IMR-90 (cell line): ENCODE measurements at regions not wholly inside any gene's neighbourhood (a gene's known extent, or its start where the extent isn't known, plus 50 kb on each side); places are given as distances from the start of the nearest gene placed in this dataset.

ENCODE experiments used
- ATAC-seq: fragments of 200-7000 bp; cut with Tn5 transposase; 2 replicates; pipeline ENCODE4 v1.9.1; 2020; ENCODE audit warnings: low read depth, mild to moderate bottlenecking, moderate library complexity
- BruUV-seq: library from RNA; stranded (reverse); fragments of 400-500 nt; replicated peaks from 2 replicates; lab custom pipeline; 2021; lab: Mats Ljungman, UMichigan
- CTCF ChIA-PET: fragments of 300-600 bp; formaldehyde crosslinking; extraction: SDS; loops from one replicate; lab custom pipeline; 2021; ENCODE audit warnings: antibody characterized with exemption; lab: Yijun Ruan, JAX
- POLR2A ChIA-PET: fragments of 300-600 bp; sonication (Branson Sonifier 250); formaldehyde crosslinking; loops from one replicate; lab custom pipeline; 2022; ENCODE audit warnings: antibody characterized with exemption; ENCODE audit not compliant: unreplicated experiment; lab: Charles Lee
- DNase-seq: peaks from one replicate; pipeline ENCODE4 v3.0.0; 2013
- H2AFZ ChIP-seq: replicated peaks from 2 replicates; pipeline ENCODE3; 2013; ENCODE audit warnings: low read length, mild to moderate bottlenecking; ENCODE audit not compliant: poor library complexity
- H2AK5ac ChIP-seq: 2 replicates; pipeline ENCODE4 v1.6.1; 2013; ENCODE audit warnings: low read depth, low read length, inconsistent platforms
- H2AK9ac ChIP-seq: replicated peaks from 2 replicates; pipeline ENCODE3; 2013; ENCODE audit warnings: mild to moderate bottlenecking, low read depth, low read length, moderate library complexity; ENCODE audit not compliant: poor library complexity
- H2BK120ac ChIP-seq: 2 replicates; pipeline ENCODE4 v1.6.1; 2013; ENCODE audit warnings: low read depth, low read length, inconsistent platforms
- H2BK15ac ChIP-seq: 3 replicates; pipeline ENCODE4 v1.6.1; 2013; ENCODE audit warnings: low read depth, low read length, inconsistent platforms
- H2BK20ac ChIP-seq: 2 replicates; pipeline ENCODE4 v1.6.1; 2013; ENCODE audit warnings: low read depth, mild to moderate bottlenecking, inconsistent platforms, low read length, moderate library complexity
- H2BK5ac ChIP-seq: 2 replicates; pipeline ENCODE4 v1.6.1; 2013; ENCODE audit warnings: mild to moderate bottlenecking, low read depth, low read length, inconsistent platforms; ENCODE audit not compliant: poor library complexity, severe bottlenecking
- H3K14ac ChIP-seq: replicated peaks from 2 replicates; pipeline ENCODE4 v1.6.1; 2013; ENCODE audit warnings: low read depth, low read length, inconsistent platforms
- H3K18ac ChIP-seq: 2 replicates; pipeline ENCODE4 v1.6.1; 2013; ENCODE audit warnings: low read depth, low read length, control low read depth
- H3K23ac ChIP-seq: 2 replicates; pipeline ENCODE4 v1.6.1; 2013; ENCODE audit warnings: low read depth, low read length, inconsistent platforms
- H3K27ac ChIP-seq: 2 replicates; pipeline ENCODE4 v1.5.1; 2013; ENCODE audit warnings: mild to moderate bottlenecking, control low read depth, low read length; ENCODE audit not compliant: insufficient read depth
- H3K27me3 ChIP-seq: 2 replicates; pipeline ENCODE4 v1.6.1; 2013; ENCODE audit warnings: low read length; ENCODE audit not compliant: control insufficient read depth, insufficient read depth
- H3K36me3 ChIP-seq: 2 replicates; pipeline ENCODE4 v1.6.1; 2013; ENCODE audit warnings: low read length, mixed read lengths; ENCODE audit not compliant: control insufficient read depth, insufficient read depth
- H3K4ac ChIP-seq: 2 replicates; pipeline ENCODE4 v1.6.1; 2013; ENCODE audit warnings: low read depth, low read length, inconsistent platforms
- H3K4me1 ChIP-seq: 2 replicates; pipeline ENCODE4 v1.6.1; 2013; ENCODE audit warnings: low read length, mixed read lengths; ENCODE audit not compliant: control insufficient read depth, insufficient read depth
- H3K4me2 ChIP-seq: 2 replicates; pipeline ENCODE4 v1.6.1; 2013; ENCODE audit warnings: low read depth, mild to moderate bottlenecking, control low read depth, low read length, moderate library complexity
- H3K4me3 ChIP-seq: 2 replicates; pipeline ENCODE4 v1.5.1; 2013; ENCODE audit warnings: low read depth, mild to moderate bottlenecking, control low read depth, low read length, moderate library complexity; ENCODE audit not compliant: insufficient read depth
- H3K56ac ChIP-seq: 2 replicates; pipeline ENCODE4 v1.6.1; 2013; ENCODE audit warnings: low read length, inconsistent platforms; ENCODE audit not compliant: insufficient read depth; ENCODE audit errors: extremely low read depth
- H3K79me1 ChIP-seq, 2 experiments: 2 replicates each; pipeline ENCODE4 v1.6.1; 2013; ENCODE audit warnings: low read length in 2 of 2, inconsistent platforms in 1 of 2, low read depth in 1 of 2
- H3K9ac ChIP-seq: 2 replicates; pipeline ENCODE4 v1.6.1; 2013; ENCODE audit warnings: low read depth, low read length, control low read depth
- H3K9me1 ChIP-seq: 2 replicates; pipeline ENCODE4 v1.6.1; 2013; ENCODE audit warnings: low read length, inconsistent platforms; ENCODE audit not compliant: insufficient read depth
- H3K9me3 ChIP-seq: 2 replicates; pipeline ENCODE4 v1.6.1; 2013; ENCODE audit warnings: low read length; ENCODE audit not compliant: control insufficient read depth, insufficient read depth
- H4K20me1 ChIP-seq: 2 replicates; pipeline ENCODE4 v1.6.1; 2013; ENCODE audit warnings: low read length, inconsistent platforms; ENCODE audit not compliant: insufficient read depth
- H4K5ac ChIP-seq: 2 replicates; pipeline ENCODE4 v1.6.1; 2013; ENCODE audit warnings: mild to moderate bottlenecking, low read depth, low read length, control low read depth
- H4K8ac ChIP-seq, 2 experiments: 2 replicates each; pipeline ENCODE4 v1.6.1; 2013; ENCODE audit warnings: low read depth in 2 of 2, low read length in 2 of 2, control low read depth in 1 of 2, inconsistent platforms in 1 of 2
- H4K91ac ChIP-seq: 2 replicates; pipeline ENCODE4 v1.6.1; 2013; ENCODE audit warnings: low read depth, low read length, inconsistent platforms; ENCODE audit not compliant: insufficient read depth
- MAZ ChIP-seq: IDR thresholded peaks from 2 replicates; pipeline ENCODE4 v1.6.1; 2012; ENCODE audit warnings: low read depth, mild to moderate bottlenecking, low read length, improper control_type of control experiment, moderate library complexity, borderline replicate concordance
- WGBS, 2 experiments: methylation state at CpG; one replicate each; pipeline versions ENCODE4 v1.1.5 to v1.1.7; 2013; ENCODE audit warnings: missing lambda C conversion rate in 2 of 2; ENCODE audit not compliant: insufficient read length in 1 of 2; ENCODE audit errors: extremely low coverage in 2 of 2; 5-methylcytosine and 5-hydroxymethylcytosine counted together
- dilution Hi-C: fragments of 300-500 bp; cut with HindIII; formaldehyde crosslinking; loops from one replicate; pipeline ENCODE4 v1.14.3; 2018; ENCODE audit warnings: low sequenced_read_pairs; ENCODE audit not compliant: unreplicated experiment
- in situ Hi-C: fragments of 300-500 bp; cut with MboI; formaldehyde crosslinking; loops from 3 replicates; pipeline ENCODE4 v1.14.3; 2019; ENCODE audit warnings: low sequenced_read_pairs, inconsistent platforms, mixed read lengths
- intact Hi-C: fragments of 100-400 bp; cut with micrococcal nuclease; formaldehyde crosslinking; loops from 2 replicates; pipeline ENCODE4 v1.10.0; 2022

DNA sequence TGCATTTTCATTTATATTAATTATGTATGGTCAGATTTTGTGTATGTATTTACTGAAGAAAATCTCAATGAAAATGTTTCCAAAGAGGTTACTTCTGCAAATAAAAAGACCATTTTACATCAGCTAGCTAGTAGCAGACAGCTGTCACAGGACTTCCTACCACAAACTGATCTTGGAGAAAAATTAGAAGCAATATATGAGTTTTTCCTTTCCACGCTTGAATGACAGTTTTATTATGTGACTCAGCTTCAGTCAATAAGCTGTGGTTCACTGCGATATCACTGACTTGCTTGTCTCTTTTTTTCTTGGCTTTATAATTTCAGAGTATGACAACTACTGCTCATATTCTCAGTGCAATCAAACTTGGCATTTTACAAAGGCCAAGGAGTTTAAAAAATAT lies 787.4 kb upstream of the GALNTL6 start:
- dilution Hi-C loops (no loop called here), in situ Hi-C loops (no loop called here), intact Hi-C loops (no loop called here)
- Histone ChIP-seq H4K91ac (no peak overlapping the region), H3K27me3 (no peaks in the 10 kb centered on the region), H3K4me3 (no peak overlapping the region), H3K14ac (no peak overlapping the region), H2BK20ac (no peak overlapping the region), H3K4ac (no peak overlapping the region), H3K9me3 (0 out of 2 replicates have a peak, but pooled peaks cover 4% of the 10 kb centered on the region), H2AFZ (no peak overlapping the region), H2BK5ac (no peak overlapping the region), H3K27ac (no peak overlapping the region), H3K36me3 (no peaks in the 10 kb centered on the region), H3K23ac (no peak overlapping the region), H4K8ac (no peak overlapping the region), H3K4me2 (no peak overlapping the region), H3K56ac (no peak overlapping the region), H3K18ac (no peak overlapping the region), H2BK15ac (no peak overlapping the region), H2AK9ac (no peak overlapping the region), H3K9ac (no peak overlapping the region), H4K5ac (no peak overlapping the region), H2BK120ac (no peak overlapping the region), H2AK5ac (no peak overlapping the region), H4K20me1 (no peaks in the 10 kb centered on the region), H3K4me1 (no peaks in the 10 kb centered on the region), H3K79me1 (no peaks in the 10 kb centered on the region), H3K9me1 (no peaks in the 10 kb centered on the region)
- CTCF ChIA-PET, result no interaction called here
- no peak for TF ChIP-seq MAZ
- no peak for DNase-seq
- no TSS peak for BruUV-seq
- POLR2A ChIA-PET, result no interaction called here
- no peak for ATAC-seq
- WGBS, 2 experiments, result no CpG with 5 or more reads among the region's 2 CpGs
